ENCODE measurements at regions not wholly inside any gene's neighbourhood (a gene's known extent, or its start where the extent isn't known, plus 50 kb on each side); places are given as distances from the start of the nearest gene placed in this dataset.
A peak's percentile ranks its signal among the peaks of the same experiment; 100 is the strongest.
"Not testable (repeated sequence)": the region's sequence is repeated elsewhere in the genome, so short reads cannot be mapped to it uniquely, and the experiment has no call there.

DNA sequence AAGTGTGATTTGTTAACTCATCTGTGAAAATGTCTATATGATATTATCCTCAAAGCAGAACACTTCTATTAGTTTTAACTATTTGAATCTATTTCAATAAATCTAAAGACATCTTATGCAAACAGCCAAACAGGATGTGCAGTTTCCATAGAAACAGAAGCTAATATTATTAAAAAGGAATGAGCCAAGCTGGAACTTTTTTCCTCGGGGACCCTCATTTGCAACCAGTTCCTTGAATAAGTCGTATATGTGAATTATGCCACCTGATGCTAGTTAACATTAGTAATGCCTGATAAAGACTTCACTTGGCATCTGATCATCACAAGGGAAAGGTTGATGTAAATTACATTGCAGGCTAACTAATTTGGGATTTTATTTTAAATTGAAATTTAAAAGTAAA, 216.9 kb upstream of the SMLR1 start:
- Mint-ChIP-seq H3K36me3 (ENCODE audit: low read depth) (no peaks in the 10 kb centered on the region), H3K4me3 (no peak overlapping the region), H3K4me1 (peaks cover 4% of the 10 kb centered on the region), H3K27me3 (no peaks in the 10 kb centered on the region), H3K9me3 (ENCODE audit: low read depth) (no peaks in the 10 kb centered on the region), H3K27ac (no peak overlapping the region)
- ChIA-PET CTCF (no interaction called here), POLR2A (no interaction called here)
- DNase-seq = no peak
- intact Hi-C loops (cut with DNase I, micrococcal nuclease) = no loop called here
- no peak for ATAC-seq

DNA sequence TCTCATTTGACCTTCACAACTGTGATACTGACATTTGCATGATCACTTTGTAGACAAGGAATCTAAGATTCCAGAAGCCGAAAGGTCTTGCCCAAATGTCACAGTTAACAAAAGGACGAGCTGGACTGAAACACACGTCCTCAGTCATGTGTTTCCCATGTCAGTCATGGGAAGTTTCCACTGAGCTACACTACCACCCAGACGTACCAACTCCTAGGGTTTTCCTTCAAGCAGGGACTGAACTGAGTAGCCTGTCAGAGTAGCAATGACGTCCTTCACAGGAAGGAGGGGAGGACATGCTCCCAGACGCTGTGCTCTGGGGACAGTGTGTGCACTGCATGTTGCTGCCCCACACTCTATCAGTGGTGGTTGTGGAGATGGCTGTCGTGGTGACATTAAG, 215.8 kb upstream of the SMLR1 start:
- Mint-ChIP-seq H3K4me3 (no peak overlapping the region), H3K4me1 (peaks cover 4% of the 10 kb centered on the region), H3K9me3 (ENCODE audit: low read depth) (no peaks in the 10 kb centered on the region), H3K36me3 (ENCODE audit: low read depth) (no peaks in the 10 kb centered on the region), H3K27me3 (no peaks in the 10 kb centered on the region), H3K27ac (no peak overlapping the region)
- intact Hi-C loops (cut with DNase I, micrococcal nuclease) = no loop called here
- DNase-seq = no peak
- POLR2A ChIA-PET = no interaction called here
- CTCF ChIA-PET = no interaction called here
- ATAC-seq = no peak

DNA sequence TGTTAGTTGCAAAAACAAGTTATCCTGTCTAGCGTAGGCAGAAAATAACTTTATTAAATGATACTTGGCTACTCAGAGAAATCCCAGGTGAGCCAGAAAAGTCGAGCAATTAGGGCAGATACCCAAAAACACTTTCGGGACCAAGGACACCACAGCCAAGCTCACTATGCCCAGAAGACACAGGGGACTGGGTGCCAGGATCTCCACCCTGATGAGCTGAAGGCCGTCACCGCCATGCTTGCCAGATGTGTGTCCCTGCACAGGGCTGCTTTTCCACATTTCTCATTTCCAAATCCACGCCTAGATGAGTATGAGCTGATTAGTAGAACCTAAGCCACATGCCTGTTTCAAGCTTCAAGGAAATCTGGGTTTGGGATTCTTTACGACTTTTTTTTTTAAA, 214.0 kb upstream of the SMLR1 start:
- intact Hi-C loops (cut with DNase I, micrococcal nuclease) = no loop called here
- H3K27ac Mint-ChIP-seq = no peak overlapping the region
- no peaks in the 10 kb centered on the region for H3K9me3 Mint-ChIP-seq (ENCODE audit: low read depth)
- H3K36me3 Mint-ChIP-seq (ENCODE audit: low read depth) = no peaks in the 10 kb centered on the region
- H3K27me3 Mint-ChIP-seq = no peaks in the 10 kb centered on the region
- ChIA-PET CTCF (no interaction called here), POLR2A (no interaction called here)
- DNase-seq (no peak), ATAC-seq (no peak)
- no peak overlapping the region for H3K4me3 Mint-ChIP-seq
- H3K4me1 Mint-ChIP-seq = peaks cover 5% of the 10 kb centered on the region

DNA sequence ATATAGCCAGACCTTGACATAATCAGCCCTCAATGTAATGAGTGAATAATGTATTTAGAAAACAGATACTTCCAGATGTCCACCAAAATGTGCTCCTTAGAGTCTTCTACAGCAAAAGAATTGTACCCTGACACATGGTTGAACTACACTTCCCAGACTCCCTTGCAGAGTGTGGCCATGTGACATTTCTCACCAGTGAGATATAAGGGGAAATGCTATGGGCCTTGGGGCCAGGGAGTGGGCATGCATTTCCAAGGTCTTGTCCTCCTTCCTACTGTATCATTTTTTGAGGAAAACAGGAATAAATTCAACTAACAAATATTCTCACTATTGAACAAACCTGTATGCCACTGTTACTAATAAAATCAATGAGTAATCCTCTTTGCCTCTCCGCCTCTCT, 211.4 kb upstream of the SMLR1 start:
- POLR2A ChIA-PET = no interaction called here
- intact Hi-C loops (cut with DNase I, micrococcal nuclease) = no loop called here
- Mint-ChIP-seq H3K36me3 (ENCODE audit: low read depth) (no peaks in the 10 kb centered on the region), H3K27me3 (no peaks in the 10 kb centered on the region), H3K27ac (no peak overlapping the region), H3K4me1 (peaks cover 11% of the 10 kb centered on the region), H3K4me3 (no peak overlapping the region), H3K9me3 (ENCODE audit: low read depth) (no peaks in the 10 kb centered on the region)
- no peak for DNase-seq
- ATAC-seq = peak; percentile 38
- CTCF ChIA-PET = no interaction called here

DNA sequence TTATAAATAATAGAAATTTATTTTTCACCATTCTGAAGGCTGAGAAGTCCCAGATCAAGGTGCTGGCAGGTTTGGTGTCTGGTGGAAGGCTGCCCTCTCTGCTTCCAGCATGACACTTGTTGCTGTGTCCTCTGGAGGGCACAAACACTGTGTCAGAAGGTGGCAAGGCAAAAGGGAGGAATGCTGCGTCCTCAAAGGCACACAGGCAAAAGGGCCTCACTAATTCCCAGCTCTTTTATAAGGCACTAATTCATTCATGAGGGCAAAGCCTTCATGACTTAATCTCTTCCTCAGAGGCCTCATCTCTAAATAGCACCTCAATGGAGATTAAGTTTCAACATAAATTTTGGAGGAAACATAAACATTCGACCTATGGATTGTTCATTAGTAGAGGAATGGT, 209.5 kb upstream of the SMLR1 start:
- Mint-ChIP-seq H3K36me3 (ENCODE audit: low read depth) (no peaks in the 10 kb centered on the region), H3K9me3 (ENCODE audit: low read depth) (peaks cover 2% of the 10 kb centered on the region), H3K27ac (no peak overlapping the region), H3K27me3 (no peaks in the 10 kb centered on the region), H3K4me3 (no peak overlapping the region), H3K4me1 (peaks cover 14% of the 10 kb centered on the region)
- DNase-seq (no peak), ATAC-seq (no peak)
- intact Hi-C loops (cut with DNase I, micrococcal nuclease) = no loop called here
- POLR2A ChIA-PET = no interaction called here
- CTCF ChIA-PET = no interaction called here

DNA sequence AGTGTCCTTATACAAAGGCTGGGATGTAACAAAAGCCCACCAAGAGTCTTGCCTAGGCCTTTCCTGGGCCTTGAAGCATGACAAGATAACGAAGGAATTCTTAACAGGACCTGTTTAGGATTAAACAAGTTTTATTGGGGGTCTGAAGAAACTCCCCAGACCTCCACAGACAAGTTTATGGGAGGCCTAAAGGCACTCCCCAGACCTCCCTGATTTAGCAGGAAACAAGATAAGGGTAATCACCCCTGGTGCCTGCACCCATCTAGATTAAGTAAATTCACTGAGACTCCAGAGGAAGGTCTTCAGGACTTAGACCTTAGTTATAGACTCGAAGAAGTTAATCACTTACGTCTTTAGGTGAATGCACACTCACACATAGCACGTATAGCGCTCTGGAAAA, 208.4 kb upstream of the SMLR1 start:
- intact Hi-C loops (cut with DNase I, micrococcal nuclease); ATAC-seq; DNase-seq; H3K4me3 Mint-ChIP-seq; POLR2A ChIA-PET; H3K36me3 Mint-ChIP-seq (ENCODE audit: low read depth); H3K27ac Mint-ChIP-seq; H3K27me3 Mint-ChIP-seq: not testable (repeated sequence)
- Mint-ChIP-seq H3K4me1 (peaks cover 20% of the 10 kb centered on the region), H3K9me3 (ENCODE audit: low read depth) (peaks cover 11% of the 10 kb centered on the region)
- CTCF ChIA-PET = interaction anchor here (1.0 kb wide), 1 partner anchor 15 kb away, joined by 4 read pairs; no protein-coding TSS in a partner anchor

DNA sequence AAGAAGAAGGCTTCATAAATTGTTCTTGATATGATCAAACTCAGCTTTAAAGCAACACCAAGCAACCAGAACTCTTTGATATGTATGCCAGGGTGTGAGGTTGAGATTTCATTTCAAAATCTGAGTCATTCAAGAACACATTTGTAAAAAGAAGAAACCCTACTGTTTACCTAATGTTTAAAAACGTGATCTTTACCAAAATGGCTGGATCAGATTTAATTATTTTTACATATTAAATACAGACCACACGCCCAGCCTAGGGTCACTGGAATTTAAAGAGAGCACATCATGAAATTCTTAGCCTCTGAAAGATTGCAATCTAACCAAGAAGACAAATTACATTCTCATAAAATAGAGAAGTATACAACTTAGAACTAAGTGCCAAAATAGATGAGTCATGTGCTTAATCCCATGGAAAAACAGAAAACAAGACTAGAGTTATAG, 206.8 kb upstream of the SMLR1 start:
- intact Hi-C loops (cut with DNase I, micrococcal nuclease) = loop anchor here in 1 of 2 experiments (2.0 kb wide), 1 partner anchor 18 kb away; no protein-coding TSS in a partner anchor
- CTCF ChIA-PET = interaction anchor here (0.5 to 0.8 kb wide), 2 partner anchors 22 to 46 kb away, joined by 3 read pairs; no protein-coding TSS in a partner anchor
- POLR2A ChIA-PET = no interaction called here
- no peak overlapping the region for H3K27ac Mint-ChIP-seq
- peaks cover 20% of the 10 kb centered on the region for H3K4me1 Mint-ChIP-seq
- no peaks in the 10 kb centered on the region for H3K27me3 Mint-ChIP-seq
- peaks cover 2% of the 10 kb centered on the region for H3K36me3 Mint-ChIP-seq (ENCODE audit: low read depth)
- peaks cover 11% of the 10 kb centered on the region for H3K9me3 Mint-ChIP-seq (ENCODE audit: low read depth)
- no peak for DNase-seq
- ATAC-seq = peak; percentile 65
- no peak overlapping the region for H3K4me3 Mint-ChIP-seq

DNA sequence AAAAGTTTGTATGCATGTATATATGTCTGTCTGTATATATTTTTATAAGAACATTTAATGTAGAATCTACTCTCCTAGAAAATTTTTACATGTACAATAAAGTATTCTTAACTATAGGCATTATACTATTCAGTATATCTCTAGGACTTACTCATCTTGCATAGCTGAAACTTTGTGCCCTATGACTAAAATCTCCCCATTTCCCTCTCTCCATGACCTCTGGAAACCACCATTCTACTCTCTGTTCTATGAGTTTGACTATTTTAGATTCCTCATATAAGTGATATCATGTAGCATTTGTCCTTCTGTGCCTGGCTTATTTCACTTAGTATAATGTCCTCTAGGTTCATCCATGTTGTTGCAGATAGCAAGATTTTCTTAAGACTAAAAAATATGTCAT, 205.1 kb upstream of the SMLR1 start:
- Mint-ChIP-seq H3K9me3 (ENCODE audit: low read depth) (peaks cover 11% of the 10 kb centered on the region), H3K4me3 (no peak overlapping the region), H3K27ac (no peak overlapping the region), H3K36me3 (ENCODE audit: low read depth) (peaks cover 2% of the 10 kb centered on the region), H3K27me3 (no peaks in the 10 kb centered on the region), H3K4me1 (peaks cover 27% of the 10 kb centered on the region)
- no peak for DNase-seq
- intact Hi-C loops (cut with DNase I, micrococcal nuclease) = loop anchor here in 1 of 2 experiments (1.0 kb wide), 2 partner anchors 20 to 105 kb away; no protein-coding TSS in a partner anchor
- POLR2A ChIA-PET = interaction anchor here (0.6 kb wide), 1 partner anchor 1202 kb away, joined by 3 read pairs; no protein-coding TSS in a partner anchor
- peak; percentile 84 for ATAC-seq
- CTCF ChIA-PET = interaction anchor here (0.8 kb wide), 1 partner anchor 20 kb away, joined by 3 read pairs; no protein-coding TSS in a partner anchor

DNA sequence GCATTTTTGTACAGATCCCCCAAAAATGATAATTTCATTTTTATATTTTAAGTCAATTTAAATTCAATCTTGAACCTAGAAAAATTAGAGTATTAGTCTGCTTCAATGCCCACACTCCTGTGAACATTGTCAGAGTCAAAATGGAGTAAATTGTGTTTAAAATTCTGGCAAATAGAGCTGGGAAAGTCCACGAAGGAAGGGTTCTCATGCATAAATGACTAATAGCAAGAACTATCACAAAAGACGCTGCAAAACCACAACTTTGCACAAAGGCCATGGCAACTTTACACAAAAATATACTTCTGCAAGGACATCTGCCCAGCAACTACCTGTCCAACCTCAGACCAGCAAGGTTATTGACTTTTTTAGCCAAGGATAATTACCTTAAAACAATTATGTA, 203.2 kb upstream of the SMLR1 start:
- intact Hi-C loops (cut with DNase I, micrococcal nuclease) = no loop called here
- no peak for ATAC-seq
- Mint-ChIP-seq H3K27ac (no peak overlapping the region), H3K4me3 (no peak overlapping the region), H3K4me1 (peaks cover 27% of the 10 kb centered on the region), H3K36me3 (ENCODE audit: low read depth) (peaks cover 2% of the 10 kb centered on the region), H3K27me3 (no peaks in the 10 kb centered on the region), H3K9me3 (ENCODE audit: low read depth) (peaks cover 11% of the 10 kb centered on the region)
- ChIA-PET POLR2A (no interaction called here), CTCF (no interaction called here)
- DNase-seq = no peak

DNA sequence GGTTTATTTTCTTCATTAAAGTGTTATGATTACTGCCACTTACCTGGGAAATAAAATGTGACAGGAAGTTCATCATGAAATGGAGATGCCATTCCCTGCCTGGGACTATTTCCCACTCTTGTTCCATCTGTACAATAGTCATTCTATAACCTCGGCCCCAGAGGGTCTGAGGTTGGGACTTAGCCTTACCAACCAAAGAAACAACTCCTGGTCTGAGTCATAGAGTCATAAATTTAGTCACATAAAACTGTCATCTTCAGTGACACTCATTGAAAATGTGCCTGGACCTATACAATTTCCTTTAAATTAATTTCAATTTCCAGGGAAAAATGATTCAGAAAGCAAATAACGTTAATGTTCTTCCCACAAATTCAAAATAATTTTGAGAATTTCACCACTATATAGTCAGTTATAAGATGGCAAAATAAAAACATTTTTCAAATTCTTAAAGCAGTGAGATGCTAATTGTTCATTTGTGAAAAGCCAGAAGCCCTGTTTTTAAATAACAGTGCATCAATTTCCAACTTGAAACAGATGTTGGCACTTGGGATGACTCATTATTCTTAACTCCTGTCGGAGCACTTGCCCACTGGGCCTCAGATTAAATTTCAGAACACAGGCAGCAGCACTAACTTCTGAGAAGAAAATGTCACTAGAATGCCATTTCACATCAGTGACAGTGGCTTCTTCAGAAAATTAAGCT, 201.2 kb upstream of the SMLR1 start:
- no peak overlapping the region for H3K4me3 Mint-ChIP-seq
- peaks cover 2% of the 10 kb centered on the region for H3K36me3 Mint-ChIP-seq (ENCODE audit: low read depth)
- POLR2A ChIA-PET = interaction anchor here (0.6 kb wide), 1 partner anchor 24 kb away, joined by 4 read pairs; no protein-coding TSS in a partner anchor
- no peak overlapping the region for H3K27ac Mint-ChIP-seq
- intact Hi-C loops (cut with DNase I, micrococcal nuclease) = loop anchor here (1.0 to 5.0 kb wide), 2 partner anchors 24 to 64 kb away; no protein-coding TSS in a partner anchor
- ATAC-seq (peak; percentile 66), DNase-seq (peak; percentile 25)
- no peaks in the 10 kb centered on the region for H3K27me3 Mint-ChIP-seq
- H3K9me3 Mint-ChIP-seq (ENCODE audit: low read depth) = peaks cover 11% of the 10 kb centered on the region
- CTCF ChIA-PET = no interaction called here
- peaks cover 26% of the 10 kb centered on the region for H3K4me1 Mint-ChIP-seq

DNA sequence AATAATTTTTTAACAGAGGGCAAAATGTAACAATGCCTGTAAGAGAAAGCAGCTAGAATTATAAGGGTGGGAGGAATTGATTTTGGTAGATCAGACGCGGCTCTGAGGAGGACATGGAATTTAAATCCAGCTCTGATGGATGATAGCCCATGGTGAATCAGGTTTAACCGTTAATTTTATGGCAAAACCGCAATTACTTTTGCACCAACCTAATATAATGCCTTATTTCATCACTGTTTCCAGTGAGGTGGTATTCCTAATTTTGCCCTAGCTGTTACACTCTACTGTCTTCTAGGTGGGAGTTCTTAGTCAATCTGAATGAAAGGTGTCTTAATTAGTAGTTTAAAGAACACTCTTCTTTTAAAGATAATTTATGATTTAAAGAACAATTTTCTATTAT, 198.3 kb upstream of the SMLR1 start:
- Mint-ChIP-seq H3K4me3 (no peak overlapping the region), H3K36me3 (ENCODE audit: low read depth) (no peaks in the 10 kb centered on the region), H3K27me3 (no peaks in the 10 kb centered on the region), H3K9me3 (ENCODE audit: low read depth) (no peaks in the 10 kb centered on the region), H3K27ac (no peak overlapping the region), H3K4me1 (peaks cover 13% of the 10 kb centered on the region)
- ATAC-seq (no peak), DNase-seq (no peak)
- intact Hi-C loops (cut with DNase I, micrococcal nuclease) = loop anchor here in 1 of 2 experiments (5.0 kb wide), 1 partner anchor 67 kb away; no protein-coding TSS in a partner anchor
- POLR2A ChIA-PET = no interaction called here
- CTCF ChIA-PET = interaction anchor here (1.0 kb wide), 1 partner anchor 307 kb away, joined by 3 read pairs; no protein-coding TSS in a partner anchor

DNA sequence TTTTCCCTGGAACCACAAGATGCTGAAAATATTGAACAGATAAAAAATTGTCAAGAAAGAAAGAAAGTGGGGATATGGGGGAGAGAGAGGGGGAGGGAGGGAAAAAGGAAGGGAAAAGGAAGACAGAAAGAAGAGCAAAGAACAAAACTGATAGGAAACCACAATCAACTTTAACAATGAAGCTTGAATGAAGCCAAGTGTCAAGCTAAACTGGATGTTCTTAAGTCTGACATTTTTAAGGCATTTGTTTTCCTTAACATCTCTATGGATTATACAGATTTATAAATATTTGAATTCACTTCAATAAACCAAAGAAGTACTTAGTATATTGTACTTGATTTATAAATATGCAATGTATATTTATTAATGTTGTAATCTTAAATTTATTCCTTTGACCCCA, 197.6 kb upstream of the SMLR1 start:
- H3K36me3 Mint-ChIP-seq (ENCODE audit: low read depth) = no peaks in the 10 kb centered on the region
- DNase-seq = no peak
- no peaks in the 10 kb centered on the region for H3K9me3 Mint-ChIP-seq (ENCODE audit: low read depth)
- no peak overlapping the region for H3K4me3 Mint-ChIP-seq
- H3K27ac Mint-ChIP-seq = no peak overlapping the region
- ChIA-PET CTCF (interaction anchor here (1.0 kb wide), 1 partner anchor 308 kb away, joined by 3 read pairs; no protein-coding TSS in a partner anchor), POLR2A (no interaction called here)
- H3K27me3 Mint-ChIP-seq = no peaks in the 10 kb centered on the region
- ATAC-seq = no peak
- intact Hi-C loops (cut with DNase I, micrococcal nuclease) = loop anchor here in 1 of 2 experiments (5.0 kb wide), 1 partner anchor 67 kb away; no protein-coding TSS in a partner anchor
- peaks cover 13% of the 10 kb centered on the region for H3K4me1 Mint-ChIP-seq
